ENCODE measurements at regions not wholly inside any gene's neighbourhood (a gene's known extent, or its start where the extent isn't known, plus 50 kb on each side); places are given as distances from the start of the nearest gene placed in this dataset.

DNA sequence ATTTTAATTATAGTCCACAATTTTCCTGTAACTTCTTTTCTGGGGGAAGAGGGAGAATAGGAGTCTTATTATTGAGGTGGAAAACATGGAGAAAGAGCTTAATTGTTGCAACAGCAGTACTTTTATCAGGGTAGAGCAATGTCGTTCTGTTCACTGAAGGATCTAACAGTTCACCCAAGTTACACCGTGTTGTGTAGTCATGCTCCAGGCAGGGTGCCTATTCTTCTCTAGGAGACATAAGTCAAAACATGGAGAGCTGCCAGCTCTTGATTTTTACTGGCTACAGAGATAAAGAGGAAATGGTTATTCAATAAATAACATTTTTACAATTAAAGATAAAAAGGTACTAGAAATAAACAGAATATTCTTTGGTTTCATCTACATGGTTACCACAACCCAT, 594.3 kb upstream of the NETO1 start:
- TF ChIP-seq, protein P1, sequence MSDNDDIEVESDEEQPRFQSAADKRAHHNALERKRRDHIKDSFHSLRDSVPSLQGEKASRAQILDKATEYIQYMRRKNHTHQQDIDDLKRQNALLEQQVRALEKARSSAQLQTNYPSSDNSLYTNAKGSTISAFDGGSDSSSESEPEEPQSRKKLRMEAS (IDR thresholded peaks at IDR 0.05), result no peak
- TF ChIP-seq, protein P2, sequence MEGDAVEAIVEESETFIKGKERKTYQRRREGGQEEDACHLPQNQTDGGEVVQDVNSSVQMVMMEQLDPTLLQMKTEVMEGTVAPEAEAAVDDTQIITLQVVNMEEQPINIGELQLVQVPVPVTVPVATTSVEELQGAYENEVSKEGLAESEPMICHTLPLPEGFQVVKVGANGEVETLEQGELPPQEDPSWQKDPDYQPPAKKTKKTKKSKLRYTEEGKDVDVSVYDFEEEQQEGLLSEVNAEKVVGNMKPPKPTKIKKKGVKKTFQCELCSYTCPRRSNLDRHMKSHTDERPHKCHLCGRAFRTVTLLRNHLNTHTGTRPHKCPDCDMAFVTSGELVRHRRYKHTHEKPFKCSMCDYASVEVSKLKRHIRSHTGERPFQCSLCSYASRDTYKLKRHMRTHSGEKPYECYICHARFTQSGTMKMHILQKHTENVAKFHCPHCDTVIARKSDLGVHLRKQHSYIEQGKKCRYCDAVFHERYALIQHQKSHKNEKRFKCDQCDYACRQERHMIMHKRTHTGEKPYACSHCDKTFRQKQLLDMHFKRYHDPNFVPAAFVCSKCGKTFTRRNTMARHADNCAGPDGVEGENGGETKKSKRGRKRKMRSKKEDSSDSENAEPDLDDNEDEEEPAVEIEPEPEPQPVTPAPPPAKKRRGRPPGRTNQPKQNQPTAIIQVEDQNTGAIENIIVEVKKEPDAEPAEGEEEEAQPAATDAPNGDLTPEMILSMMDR (IDR thresholded peaks at IDR 0.05; ENCODE audit: low read depth, low read length, missing input control), result no peak
- TF ChIP-seq GABPA (IDR thresholded peaks at IDR 0.05 in 1 of 2, conservative IDR thresholded peaks at IDR 0.05 in 1 of 2) (no peak), RXRA (IDR thresholded peaks at IDR 0.05) (no peak), YY1 (IDR thresholded peaks at IDR 0.05) (no peak), RAD21 (IDR thresholded peaks at IDR 0.05) (no peak)
- TF ChIP-seq, protein P3, sequence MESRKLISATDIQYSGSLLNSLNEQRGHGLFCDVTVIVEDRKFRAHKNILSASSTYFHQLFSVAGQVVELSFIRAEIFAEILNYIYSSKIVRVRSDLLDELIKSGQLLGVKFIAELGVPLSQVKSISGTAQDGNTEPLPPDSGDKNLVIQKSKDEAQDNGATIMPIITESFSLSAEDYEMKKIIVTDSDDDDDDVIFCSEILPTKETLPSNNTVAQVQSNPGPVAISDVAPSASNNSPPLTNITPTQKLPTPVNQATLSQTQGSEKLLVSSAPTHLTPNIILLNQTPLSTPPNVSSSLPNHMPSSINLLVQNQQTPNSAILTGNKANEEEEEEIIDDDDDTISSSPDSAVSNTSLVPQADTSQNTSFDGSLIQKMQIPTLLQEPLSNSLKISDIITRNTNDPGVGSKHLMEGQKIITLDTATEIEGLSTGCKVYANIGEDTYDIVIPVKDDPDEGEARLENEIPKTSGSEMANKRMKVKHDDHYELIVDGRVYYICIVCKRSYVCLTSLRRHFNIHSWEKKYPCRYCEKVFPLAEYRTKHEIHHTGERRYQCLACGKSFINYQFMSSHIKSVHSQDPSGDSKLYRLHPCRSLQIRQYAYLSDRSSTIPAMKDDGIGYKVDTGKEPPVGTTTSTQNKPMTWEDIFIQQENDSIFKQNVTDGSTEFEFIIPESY (IDR thresholded peaks at IDR 0.05), result no peak
- TF ChIP-seq, protein P4, sequence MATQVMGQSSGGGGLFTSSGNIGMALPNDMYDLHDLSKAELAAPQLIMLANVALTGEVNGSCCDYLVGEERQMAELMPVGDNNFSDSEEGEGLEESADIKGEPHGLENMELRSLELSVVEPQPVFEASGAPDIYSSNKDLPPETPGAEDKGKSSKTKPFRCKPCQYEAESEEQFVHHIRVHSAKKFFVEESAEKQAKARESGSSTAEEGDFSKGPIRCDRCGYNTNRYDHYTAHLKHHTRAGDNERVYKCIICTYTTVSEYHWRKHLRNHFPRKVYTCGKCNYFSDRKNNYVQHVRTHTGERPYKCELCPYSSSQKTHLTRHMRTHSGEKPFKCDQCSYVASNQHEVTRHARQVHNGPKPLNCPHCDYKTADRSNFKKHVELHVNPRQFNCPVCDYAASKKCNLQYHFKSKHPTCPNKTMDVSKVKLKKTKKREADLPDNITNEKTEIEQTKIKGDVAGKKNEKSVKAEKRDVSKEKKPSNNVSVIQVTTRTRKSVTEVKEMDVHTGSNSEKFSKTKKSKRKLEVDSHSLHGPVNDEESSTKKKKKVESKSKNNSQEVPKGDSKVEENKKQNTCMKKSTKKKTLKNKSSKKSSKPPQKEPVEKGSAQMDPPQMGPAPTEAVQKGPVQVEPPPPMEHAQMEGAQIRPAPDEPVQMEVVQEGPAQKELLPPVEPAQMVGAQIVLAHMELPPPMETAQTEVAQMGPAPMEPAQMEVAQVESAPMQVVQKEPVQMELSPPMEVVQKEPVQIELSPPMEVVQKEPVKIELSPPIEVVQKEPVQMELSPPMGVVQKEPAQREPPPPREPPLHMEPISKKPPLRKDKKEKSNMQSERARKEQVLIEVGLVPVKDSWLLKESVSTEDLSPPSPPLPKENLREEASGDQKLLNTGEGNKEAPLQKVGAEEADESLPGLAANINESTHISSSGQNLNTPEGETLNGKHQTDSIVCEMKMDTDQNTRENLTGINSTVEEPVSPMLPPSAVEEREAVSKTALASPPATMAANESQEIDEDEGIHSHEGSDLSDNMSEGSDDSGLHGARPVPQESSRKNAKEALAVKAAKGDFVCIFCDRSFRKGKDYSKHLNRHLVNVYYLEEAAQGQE (IDR thresholded peaks at IDR 0.05), result no peak
- TF ChIP-seq, protein P5, sequence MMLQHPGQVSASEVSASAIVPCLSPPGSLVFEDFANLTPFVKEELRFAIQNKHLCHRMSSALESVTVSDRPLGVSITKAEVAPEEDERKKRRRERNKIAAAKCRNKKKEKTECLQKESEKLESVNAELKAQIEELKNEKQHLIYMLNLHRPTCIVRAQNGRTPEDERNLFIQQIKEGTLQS (IDR thresholded peaks at IDR 0.05), result no peak

Measured in liver (tissue), 3 donors.